K562 (cell line): ENCODE measurements at regions not wholly inside any gene's neighbourhood (a gene's known extent, or its start where the extent isn't known, plus 50 kb on each side); places are given as distances from the start of the nearest gene placed in this dataset.

ENCODE experiments used
- ATAC-seq: fragments of 200-7000 bp; cut with Tn5 transposase; 3 replicates; pipeline ENCODE4 v1.9.1; 2020; ENCODE audit warnings: moderate library complexity
- BruUV-seq: library from RNA; stranded (reverse); fragments of 400-500 nt; replicated peaks from 2 replicates; lab custom pipeline; 2021; lab: Mats Ljungman, UMichigan
- CTCF ChIA-PET: fragments of 300-600 bp; formaldehyde crosslinking; extraction: SDS; loops from one replicate; lab custom pipeline; 2021; ENCODE audit warnings: low intra/inter-chr PET ratio; lab: Yijun Ruan, JAX
- POLR2A ChIA-PET: fragments of 300-600, 350-650 bp; sonication (Branson Sonifier 250); formaldehyde crosslinking; extraction: SDS; loops from one replicate; lab custom pipeline; 2021; ENCODE audit warnings: antibody characterized with exemption, inconsistent platforms; lab: Yijun Ruan, JAX
- DNase-seq, 4 experiments: peaks; one replicate each; pipeline versions ENCODE4 v3.0.0 to v3.0.0-alpha.2; 2011 to 2018; ENCODE audit warnings: low spot score in 3 of 4, mixed read lengths in 3 of 4; ENCODE audit errors: extremely low read depth in 1 of 4
- FAIRE-seq: peaks from 2 replicates; lab custom pipeline; 2011; peaks lifted over from hg19 to GRCh38; lab: Jason Lieb, UNC
- H2AFZ ChIP-seq: 2 replicates; pipeline ENCODE4 v1.6.0; 2011; ENCODE audit warnings: low read depth, low read length, control low read depth, inconsistent platforms
- H3K27ac ChIP-seq: fragments of 200-600 bp; 3 replicates; pipeline ENCODE4 v1.8.0; 2011; ENCODE audit warnings: low read depth, mild to moderate bottlenecking, control low read depth, inconsistent platforms, low read length, moderate library complexity, mixed read lengths; ENCODE audit errors: extremely low read depth
- H3K27me3 ChIP-seq, 2 experiments: fragments of 300-600 bp in 1 of 2; 2 replicates in 1 of 2; 3 replicates in 1 of 2; pipeline versions ENCODE4 v1.6.0 to v1.8.0; 2011; ENCODE audit warnings: inconsistent platforms in 2 of 2, low read length in 2 of 2, mild to moderate bottlenecking in 1 of 2, mixed read lengths in 1 of 2, moderate library complexity in 1 of 2; ENCODE audit not compliant: control insufficient read depth in 2 of 2, insufficient read depth in 2 of 2
- H3K36me3 ChIP-seq: fragments of 300-600 bp; 3 replicates; pipeline ENCODE4 v1.8.0; 2011; ENCODE audit warnings: mild to moderate bottlenecking, low read length, inconsistent platforms; ENCODE audit not compliant: control insufficient read depth, insufficient read depth
- H3K4me1 ChIP-seq, 2 experiments: fragments of 200-600 bp in 1 of 2; replicated peaks in 1 of 2; 2 replicates in 1 of 2; 3 replicates in 1 of 2; pipeline versions ENCODE4 v1.5.1 to v1.8.0; 2011; ENCODE audit warnings: inconsistent platforms in 2 of 2, low read length in 2 of 2, mild to moderate bottlenecking in 1 of 2, mixed read lengths in 1 of 2, moderate library complexity in 1 of 2; ENCODE audit not compliant: control insufficient read depth in 2 of 2, insufficient read depth in 2 of 2
- H3K4me2 ChIP-seq: 2 replicates; pipeline ENCODE4 v1.6.1; 2011; ENCODE audit warnings: low read length, control low read depth, inconsistent platforms, mixed read lengths; ENCODE audit not compliant: insufficient read depth
- H3K4me3 ChIP-seq: fragments of 200-600 bp; sonication (generic), shearing (Covaris generic); 2 replicates; pipeline ENCODE4 v1.5.1; 2016; ENCODE audit warnings: control low read depth, inconsistent platforms
- H3K79me2 ChIP-seq: fragments of 200-600 bp; 3 replicates; pipeline ENCODE4 v1.8.0; 2011; ENCODE audit warnings: low read length, inconsistent platforms; ENCODE audit not compliant: control insufficient read depth, insufficient read depth
- H3K9ac ChIP-seq, 2 experiments: 2 replicates each; pipeline versions ENCODE4 v1.6.0 to v1.6.1; 2011; ENCODE audit warnings: low read depth in 2 of 2, low read length in 2 of 2, control low read depth in 1 of 2, inconsistent platforms in 1 of 2, mild to moderate bottlenecking in 1 of 2, mixed read lengths in 1 of 2; ENCODE audit not compliant: insufficient read depth in 1 of 2
- H3K9me1 ChIP-seq: one replicate; pipeline ENCODE4 v1.6.0; 2011; ENCODE audit warnings: inconsistent platforms, mild to moderate bottlenecking, low read length, moderate library complexity; ENCODE audit not compliant: control insufficient read depth, insufficient read depth
- H3K9me3 ChIP-seq: replicated peaks from 2 replicates; pipeline ENCODE4 v1.5.1; 2011; ENCODE audit warnings: low read depth, low read length, inconsistent platforms; ENCODE audit not compliant: control insufficient read depth, insufficient read depth
- H4K20me1 ChIP-seq: replicated peaks from 2 replicates; pipeline ENCODE4 v1.6.1; 2011; ENCODE audit warnings: low read length, inconsistent platforms, mixed read lengths; ENCODE audit not compliant: control insufficient read depth, insufficient read depth
- HOMEZ ChIP-seq: fragments of 250-450 bp; sonication (Bioruptor Pico); IDR thresholded peaks from 2 replicates; pipeline ENCODE4 v1.4.0; 2020; ENCODE audit warnings: mild to moderate bottlenecking, moderate library complexity
- KDM1A ChIP-seq, 2 experiments: fragments of 450-650 bp; IDR thresholded peaks; 2 replicates each; pipeline ENCODE4 v1.6.1; 2016; ENCODE audit warnings: mild to moderate bottlenecking in 2 of 2
- PTBP1 ChIP-seq: fragments of 200-400 bp; formaldehyde crosslinking; IDR thresholded peaks from 2 replicates; pipeline ENCODE4 v1.6.1; 2017; ENCODE audit warnings: low read depth, low read length
- RBM17 ChIP-seq: fragments of 200-400 bp; formaldehyde crosslinking; IDR thresholded peaks from 2 replicates; pipeline ENCODE4 v1.6.1; 2017; ENCODE audit warnings: low read depth, mild to moderate bottlenecking, low read length, borderline replicate concordance
- ZNF408 ChIP-seq: fragments of 250-450 bp; sonication (Bioruptor Pico); IDR thresholded peaks from 2 replicates; pipeline ENCODE4 v1.4.0; 2020; ENCODE audit warnings: low read depth, mild to moderate bottlenecking, moderate library complexity
- ZNF551 ChIP-seq: fragments of 250-450 bp; sonication (Bioruptor Pico); IDR thresholded peaks from 2 replicates; pipeline ENCODE4 v1.5.0; 2021; ENCODE audit warnings: mild to moderate bottlenecking, moderate library complexity
- WGBS: fragments of 100-300 bp; shearing (Covaris generic); methylation state at CpG from one replicate; pipeline ENCODE4 v1.1.6; 2016; ENCODE audit warnings: low coverage, mixed read lengths; ENCODE audit not compliant: insufficient coverage; ENCODE audit errors: missing lambda C conversion rate; 5-methylcytosine and 5-hydroxymethylcytosine counted together
- in situ Hi-C: fragments of 300-500 bp; cut with MboI; formaldehyde crosslinking; loops from 4 replicates; pipeline ENCODE4 v1.15.0; 2018; ENCODE audit warnings: inconsistent platforms, mixed read lengths
- intact Hi-C: fragments of 100-400 bp; cut with micrococcal nuclease; formaldehyde crosslinking; loops from 2 replicates; pipeline ENCODE4 v1.14.2; 2022
- TF ChIP-seq, protein P1 (sequence below): IDR thresholded peaks from 2 replicates; pipeline ENCODE4 v1.6.1; 2012; ENCODE audit warnings: low read depth, low read length, improper control_type of control experiment, borderline replicate concordance

DNA sequence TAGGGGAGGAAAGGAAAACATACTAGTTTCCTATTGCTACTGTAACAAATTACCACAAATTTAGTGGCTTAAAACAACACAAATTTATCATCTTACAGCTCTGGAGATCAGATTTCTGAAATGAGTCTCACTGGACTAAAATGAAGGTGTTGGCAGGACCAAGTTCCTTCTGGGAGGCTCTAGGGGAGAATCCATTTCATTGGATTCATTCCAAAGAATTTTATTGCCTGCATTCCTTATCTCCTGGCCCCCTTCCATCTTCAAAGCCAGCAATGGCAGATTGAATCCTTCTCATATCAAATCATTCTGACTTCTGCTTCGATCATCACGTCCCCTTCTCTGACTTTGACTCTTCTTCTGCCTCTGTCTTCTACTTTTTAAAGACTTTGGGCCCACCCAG lies 250.9 kb downstream of the IRS1 start:
- H3K4me2 ChIP-seq, result no peak overlapping the region
- BruUV-seq, result no TSS peak
- no peak overlapping the region for H3K4me3 ChIP-seq
- ChIA-PET POLR2A (no interaction called here), CTCF (no interaction called here)
- H3K27ac ChIP-seq, result no peak overlapping the region
- H3K9ac ChIP-seq, result no peak overlapping the region
- no peaks in the 10 kb centered on the region for H4K20me1 ChIP-seq
- TF ChIP-seq PTBP1 (no peak), RBM17 (no peak), HOMEZ (CRISPR knock-in tag) (no peak), ZNF551 (no peak), ZNF408 (CRISPR knock-in tag) (no peak), KDM1A (IDR thresholded peaks at IDR 0.05) (no peak)
- TF ChIP-seq, protein P1, sequence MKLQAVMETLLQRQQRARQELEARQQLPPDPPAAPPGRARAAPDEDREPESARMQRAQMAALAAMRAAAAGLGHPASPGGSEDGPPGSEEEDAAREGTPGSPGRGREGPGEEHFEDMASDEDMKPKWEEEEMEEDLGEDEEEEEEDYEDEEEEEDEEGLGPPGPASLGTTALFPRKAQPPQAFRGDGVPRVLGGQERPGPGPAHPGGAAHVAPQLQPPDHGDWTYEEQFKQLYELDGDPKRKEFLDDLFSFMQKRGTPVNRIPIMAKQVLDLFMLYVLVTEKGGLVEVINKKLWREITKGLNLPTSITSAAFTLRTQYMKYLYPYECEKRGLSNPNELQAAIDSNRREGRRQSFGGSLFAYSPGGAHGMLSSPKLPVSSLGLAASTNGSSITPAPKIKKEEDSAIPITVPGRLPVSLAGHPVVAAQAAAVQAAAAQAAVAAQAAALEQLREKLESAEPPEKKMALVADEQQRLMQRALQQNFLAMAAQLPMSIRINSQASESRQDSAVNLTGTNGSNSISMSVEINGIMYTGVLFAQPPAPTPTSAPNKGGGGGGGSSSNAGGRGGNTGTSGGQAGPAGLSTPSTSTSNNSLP, result no peak
- in situ Hi-C loops, result no loop called here
- no peaks in the 10 kb centered on the region for H3K27me3 ChIP-seq
- no peaks in the 10 kb centered on the region for H3K9me3 ChIP-seq
- H3K4me1 ChIP-seq, result no peaks in the 10 kb centered on the region
- no peaks in the 10 kb centered on the region for H3K79me2 ChIP-seq
- H3K36me3 ChIP-seq, result no peaks in the 10 kb centered on the region
- no peaks in the 10 kb centered on the region for H3K9me1 ChIP-seq
- 0% methylated on average over 2 of the region's 2 CpGs for WGBS
- DNase-seq, result no peak
- intact Hi-C loops, result no loop called here
- ATAC-seq, result no peak
- no peak for FAIRE-seq
- H2AFZ ChIP-seq, result no peak overlapping the region
